ENCODE measurements at regions not wholly inside any gene's neighbourhood (a gene's known extent, or its start where the extent isn't known, plus 50 kb on each side); places are given as distances from the start of the nearest gene placed in this dataset.

GRCh38 chr1:244137725-244138124 lies 86.6 kb downstream of the ZBTB18 start:
- no peak for FAIRE-seq
- Histone ChIP-seq H3K27me3 (ENCODE audit: control insufficient read depth, insufficient read depth, low read length) (no peaks in the 10 kb centered on the region), H3K9ac (ENCODE audit: low read length in 3 of 3) (no peak overlapping the region), H3K4me3 (ENCODE audit: low read length in 3 of 3) (no peak overlapping the region), H3K27ac (ENCODE audit: low read depth in 2 of 2, low read length in 2 of 2) (no peak overlapping the region), H3K9me3 (ENCODE audit: control insufficient read depth in 2 of 3, insufficient read depth in 1 of 3, low read length in 3 of 3) (no peaks in the 10 kb centered on the region), H3K36me3 (ENCODE audit: control insufficient read depth in 2 of 3, insufficient read depth in 3 of 3, low read length in 3 of 3) (no peaks in the 10 kb centered on the region), H3K4me1 (ENCODE audit: control insufficient read depth in 2 of 3, insufficient read depth in 2 of 3, low read depth in 1 of 3, low read length in 3 of 3) (no peaks in the 10 kb centered on the region)
- intact Hi-C loops (cut with DNase I): no loop called here
- TF ChIP-seq, protein P1, sequence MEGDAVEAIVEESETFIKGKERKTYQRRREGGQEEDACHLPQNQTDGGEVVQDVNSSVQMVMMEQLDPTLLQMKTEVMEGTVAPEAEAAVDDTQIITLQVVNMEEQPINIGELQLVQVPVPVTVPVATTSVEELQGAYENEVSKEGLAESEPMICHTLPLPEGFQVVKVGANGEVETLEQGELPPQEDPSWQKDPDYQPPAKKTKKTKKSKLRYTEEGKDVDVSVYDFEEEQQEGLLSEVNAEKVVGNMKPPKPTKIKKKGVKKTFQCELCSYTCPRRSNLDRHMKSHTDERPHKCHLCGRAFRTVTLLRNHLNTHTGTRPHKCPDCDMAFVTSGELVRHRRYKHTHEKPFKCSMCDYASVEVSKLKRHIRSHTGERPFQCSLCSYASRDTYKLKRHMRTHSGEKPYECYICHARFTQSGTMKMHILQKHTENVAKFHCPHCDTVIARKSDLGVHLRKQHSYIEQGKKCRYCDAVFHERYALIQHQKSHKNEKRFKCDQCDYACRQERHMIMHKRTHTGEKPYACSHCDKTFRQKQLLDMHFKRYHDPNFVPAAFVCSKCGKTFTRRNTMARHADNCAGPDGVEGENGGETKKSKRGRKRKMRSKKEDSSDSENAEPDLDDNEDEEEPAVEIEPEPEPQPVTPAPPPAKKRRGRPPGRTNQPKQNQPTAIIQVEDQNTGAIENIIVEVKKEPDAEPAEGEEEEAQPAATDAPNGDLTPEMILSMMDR (IDR thresholded peaks at IDR 0.05; ENCODE audit: borderline replicate concordance, extremely low read depth, insufficient read depth): no peak
- no peak for DNase-seq

DNA sequence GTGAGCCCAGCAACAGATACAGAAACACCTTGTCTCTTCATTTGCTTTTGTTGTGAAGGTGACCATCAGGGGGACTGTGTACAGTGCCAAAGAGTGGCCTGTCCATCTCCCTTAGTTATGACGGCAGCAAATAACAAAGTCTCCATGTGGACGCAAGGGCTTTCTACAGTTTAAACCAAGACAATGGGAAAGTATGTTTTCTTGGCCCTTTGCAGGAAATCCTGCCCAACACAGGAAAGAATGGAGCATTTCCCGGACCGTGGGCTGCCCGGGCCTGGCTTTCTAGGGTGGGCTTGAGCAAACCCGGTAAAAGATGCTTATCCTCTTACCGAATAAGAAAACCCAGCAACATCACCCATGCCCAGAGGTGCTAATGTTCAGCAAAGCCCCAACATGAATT lies 87.3 kb downstream of the ZBTB18 start:
- Histone ChIP-seq H3K36me3 (ENCODE audit: control insufficient read depth in 2 of 3, insufficient read depth in 3 of 3, low read length in 3 of 3) (no peaks in the 10 kb centered on the region), H3K4me3 (ENCODE audit: low read length in 3 of 3) (no peak overlapping the region), H3K27me3 (ENCODE audit: control insufficient read depth, insufficient read depth, low read length) (no peaks in the 10 kb centered on the region), H3K9ac (ENCODE audit: low read length in 3 of 3) (no peak overlapping the region), H3K27ac (ENCODE audit: low read depth in 2 of 2, low read length in 2 of 2) (no peak overlapping the region), H3K9me3 (ENCODE audit: control insufficient read depth in 2 of 3, insufficient read depth in 1 of 3, low read length in 3 of 3) (no peaks in the 10 kb centered on the region), H3K4me1 (ENCODE audit: control insufficient read depth in 2 of 3, insufficient read depth in 2 of 3, low read depth in 1 of 3, low read length in 3 of 3) (no peaks in the 10 kb centered on the region)
- DNase-seq (no peak), FAIRE-seq (no peak)
- intact Hi-C loops (cut with DNase I): no loop called here
- TF ChIP-seq, protein P1 (IDR thresholded peaks at IDR 0.05; ENCODE audit: borderline replicate concordance, extremely low read depth, insufficient read depth): no peak

DNA sequence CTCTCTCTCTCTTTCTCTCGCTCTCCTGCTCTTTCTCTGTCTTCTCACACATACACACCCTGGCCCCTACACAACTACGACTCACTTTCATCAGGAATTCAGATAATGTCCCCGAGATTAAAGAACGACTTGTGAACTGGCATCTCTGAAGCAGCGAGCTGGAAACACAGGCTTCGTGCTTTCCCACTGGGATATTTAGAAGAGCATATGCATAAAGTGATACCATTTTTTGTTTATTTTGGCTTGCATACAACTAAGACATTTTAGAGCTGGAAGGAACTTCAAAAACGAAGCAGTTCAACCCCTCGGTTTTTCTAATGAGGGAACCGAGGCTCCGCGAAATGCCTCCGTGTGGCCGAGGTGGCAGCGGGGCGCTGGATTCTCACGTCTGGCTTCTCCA lies 88.6 kb downstream of the ZBTB18 start:
- Histone ChIP-seq H3K27me3 (ENCODE audit: control insufficient read depth, insufficient read depth, low read length) (no peaks in the 10 kb centered on the region), H3K4me1 (ENCODE audit: control insufficient read depth in 2 of 3, insufficient read depth in 2 of 3, low read depth in 1 of 3, low read length in 3 of 3) (no peaks in the 10 kb centered on the region), H3K4me3 (ENCODE audit: low read length in 3 of 3) (no peak overlapping the region), H3K36me3 (ENCODE audit: control insufficient read depth in 2 of 3, insufficient read depth in 3 of 3, low read length in 3 of 3) (no peaks in the 10 kb centered on the region), H3K27ac (ENCODE audit: low read depth in 2 of 2, low read length in 2 of 2) (no peak overlapping the region), H3K9ac (ENCODE audit: low read length in 3 of 3) (no peak overlapping the region), H3K9me3 (ENCODE audit: control insufficient read depth in 2 of 3, insufficient read depth in 1 of 3, low read length in 3 of 3) (no peaks in the 10 kb centered on the region)
- intact Hi-C loops (cut with DNase I): no loop called here
- FAIRE-seq (no peak), DNase-seq (no peak)
- TF ChIP-seq, protein P1 (IDR thresholded peaks at IDR 0.05; ENCODE audit: borderline replicate concordance, extremely low read depth, insufficient read depth): no peak

DNA sequence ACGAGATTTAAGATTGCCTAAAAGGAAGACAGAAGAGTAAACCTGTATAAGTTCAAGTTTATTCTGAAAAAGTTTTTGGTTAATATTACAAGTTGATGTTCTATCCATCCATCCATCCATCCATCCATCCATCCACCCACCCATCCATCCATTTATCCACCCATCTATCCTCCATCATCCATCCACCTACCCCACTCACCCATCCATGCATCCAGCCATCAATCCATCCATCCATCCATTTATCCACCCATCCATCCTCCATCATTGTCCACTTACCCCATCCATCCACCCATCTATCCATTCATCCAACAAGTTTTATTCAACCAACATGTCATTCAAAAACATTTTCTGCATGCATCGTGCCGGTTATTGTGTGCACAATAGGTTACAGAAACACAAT lies 89.3 kb downstream of the ZBTB18 start:
- no peak overlapping the region for H3K4me3 ChIP-seq (ENCODE audit: low read length in 3 of 3)
- H3K27ac ChIP-seq (ENCODE audit: low read depth in 2 of 2, low read length in 2 of 2): no peak overlapping the region
- H3K36me3 ChIP-seq (ENCODE audit: control insufficient read depth in 2 of 3, insufficient read depth in 3 of 3, low read length in 3 of 3): no peaks in the 10 kb centered on the region
- H3K27me3 ChIP-seq (ENCODE audit: control insufficient read depth, insufficient read depth, low read length): no peaks in the 10 kb centered on the region
- intact Hi-C loops (cut with DNase I): no loop called here
- TF ChIP-seq, protein P1 (IDR thresholded peaks at IDR 0.05; ENCODE audit: borderline replicate concordance, extremely low read depth, insufficient read depth): no peak
- no peak for DNase-seq
- H3K4me1 ChIP-seq (ENCODE audit: control insufficient read depth in 2 of 3, insufficient read depth in 2 of 3, low read depth in 1 of 3, low read length in 3 of 3): no peaks in the 10 kb centered on the region
- no peaks in the 10 kb centered on the region for H3K9me3 ChIP-seq (ENCODE audit: control insufficient read depth in 2 of 3, insufficient read depth in 1 of 3, low read length in 3 of 3)
- no peak for FAIRE-seq
- H3K9ac ChIP-seq (ENCODE audit: low read length in 3 of 3): no peak overlapping the region

Measured in kidney (tissue), 13 donors.